H1 (cell line): ENCODE measurements at regions not wholly inside any gene's neighbourhood (a gene's known extent, or its start where the extent isn't known, plus 50 kb on each side); places are given as distances from the start of the nearest gene placed in this dataset.

Source experiments
- HDAC2 ChIP-seq, 2 experiments: fragments of 300-600 bp in 1 of 2; sonication (generic) in 1 of 2; IDR thresholded peaks; 2 replicates each; pipeline ENCODE4 v1.6.1; 2011 to 2012; ENCODE audit warnings: low read depth in 2 of 2, low read length in 2 of 2, mild to moderate bottlenecking in 2 of 2, moderate library complexity in 2 of 2, borderline replicate concordance in 1 of 2, inconsistent platforms in 1 of 2
- HDAC6 ChIP-seq: IDR thresholded peaks from one replicate; pipeline ENCODE4 v1.7.1; 2012; ENCODE audit warnings: low read depth, mild to moderate bottlenecking, inconsistent platforms, low read length, moderate library complexity

DNA sequence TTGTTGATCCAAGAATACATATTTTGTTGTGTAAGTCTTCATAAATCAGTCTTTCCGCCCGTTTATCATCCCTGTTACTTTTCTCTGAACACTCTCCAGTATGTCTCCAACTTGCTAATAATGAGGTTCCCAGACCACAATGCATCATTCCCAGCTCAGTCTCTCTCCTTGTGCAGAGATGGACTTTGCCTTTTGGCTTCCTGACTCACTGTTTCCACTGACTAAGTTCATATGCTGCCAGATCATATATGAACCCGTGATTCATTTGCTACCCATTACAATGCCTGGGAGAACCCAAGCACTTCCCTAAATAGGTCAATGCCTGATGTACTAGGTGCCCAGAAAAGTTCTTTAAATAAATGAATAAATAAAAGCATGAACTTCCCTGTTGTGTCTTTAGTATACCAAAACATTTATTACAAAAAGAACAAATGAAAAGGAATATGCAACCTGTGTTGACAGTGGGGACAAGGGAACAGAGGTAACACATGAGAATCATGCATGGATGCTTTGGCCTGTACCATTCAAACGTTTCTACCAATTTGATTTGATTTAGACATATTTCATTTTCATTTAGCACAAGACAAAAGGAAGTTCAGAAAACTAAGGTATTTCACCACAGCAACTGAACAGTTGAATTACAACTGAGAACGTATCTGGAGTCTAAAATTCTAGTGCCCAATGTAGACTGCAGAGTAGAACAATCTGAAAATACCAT, 215.4 kb upstream of the HNRNPA3 start (continued):
- no peak for TF ChIP-seq HDAC2 (IDR thresholded peaks at IDR 0.05; ENCODE audit: borderline replicate concordance in 1 of 2, low read depth in 2 of 2, low read length in 2 of 2)
- TF ChIP-seq HDAC6: no peak
